WERI-Rb-1 (cell line): ENCODE measurements at regions not wholly inside any gene's neighbourhood (a gene's known extent, or its start where the extent isn't known, plus 50 kb on each side); places are given as distances from the start of the nearest gene placed in this dataset.

ENCODE experiments used
- DNase-seq: peaks from one replicate; pipeline ENCODE4 v3.0.0-alpha.2; 2020
- H3K27ac ChIP-seq: fragments of 250-450 bp; sonication (Bioruptor Pico); 2 replicates; pipeline ENCODE4 v1.5.1; 2020; ENCODE audit warnings: mild to moderate bottlenecking, moderate library complexity
- H3K27me3 ChIP-seq: fragments of 250-450 bp; sonication (Bioruptor Pico); 2 replicates; pipeline ENCODE4 v1.5.1; 2021; ENCODE audit warnings: mild to moderate bottlenecking, low read depth, moderate library complexity; ENCODE audit not compliant: insufficient read depth, severe bottlenecking
- H3K36me3 ChIP-seq: fragments of 250-450 bp; sonication (Bioruptor Pico); 2 replicates; pipeline ENCODE4 v1.5.1; 2020; ENCODE audit warnings: mild to moderate bottlenecking, moderate library complexity
- H3K4me3 ChIP-seq: 2 replicates; pipeline ENCODE4 v1.5.1; 2011; ENCODE audit warnings: low read depth, mild to moderate bottlenecking, control low read depth, low read length
- H3K9me3 ChIP-seq: fragments of 250-450 bp; sonication (Bioruptor Pico); 2 replicates; pipeline ENCODE4 v1.5.1; 2021; ENCODE audit warnings: mild to moderate bottlenecking, moderate library complexity; ENCODE audit not compliant: severe bottlenecking
- CTCF ChIP-seq: IDR thresholded peaks from 2 replicates; pipeline ENCODE4 v1.5.1; 2011; ENCODE audit warnings: low read depth, mild to moderate bottlenecking, control low read depth, inconsistent platforms, low read length

- Histone ChIP-seq H3K4me3 (no peak overlapping the region), H3K27ac (no peak overlapping the region), H3K9me3 (no peaks in the 10 kb centered on the region), H3K27me3 (no peaks in the 10 kb centered on the region), H3K36me3 (no peaks in the 10 kb centered on the region; the same call in 1 of the 2 replicates)
- no peak for DNase-seq
- no peak for TF ChIP-seq CTCF
Observed at GRCh38 chr2:134193006-134193405, 60.9 kb upstream of the MGAT5 start.

- Histone ChIP-seq H3K27me3 (no peaks in the 10 kb centered on the region), H3K9me3 (no peaks in the 10 kb centered on the region), H3K36me3 (no peaks in the 10 kb centered on the region; the same call in 1 of the 2 replicates), H3K4me3 (no peak overlapping the region), H3K27ac (no peak overlapping the region)
- DNase-seq: no peak
- TF ChIP-seq CTCF: no peak
Observed at GRCh38 chr2:134194519-134194918, 59.4 kb upstream of the MGAT5 start.

GRCh38 chr2:134195341-134195740 is 58.5 kb upstream of the MGAT5 start:
- no peak for DNase-seq
- H3K9me3 ChIP-seq: no peaks in the 10 kb centered on the region
- no peak for TF ChIP-seq CTCF
- no peaks in the 10 kb centered on the region for H3K27me3 ChIP-seq
- H3K27ac ChIP-seq: no peak overlapping the region
- H3K4me3 ChIP-seq: no peak overlapping the region
- H3K36me3 ChIP-seq: no peaks in the 10 kb centered on the region; the same call in 1 of the 2 replicates

GRCh38 chr2:134197445-134197844 is 56.4 kb upstream of the MGAT5 start:
- H3K36me3 ChIP-seq: no peaks in the 10 kb centered on the region
- H3K9me3 ChIP-seq: no peaks in the 10 kb centered on the region
- no peaks in the 10 kb centered on the region for H3K27me3 ChIP-seq
- H3K4me3 ChIP-seq: no peak overlapping the region
- no peak for DNase-seq
- no peak for TF ChIP-seq CTCF
- no peak overlapping the region for H3K27ac ChIP-seq

GRCh38 chr2:134198006-134198634 is 55.8 kb upstream of the MGAT5 start:
- no peaks in the 10 kb centered on the region for H3K27me3 ChIP-seq
- no peak overlapping the region for H3K27ac ChIP-seq
- no peaks in the 10 kb centered on the region for H3K36me3 ChIP-seq
- no peaks in the 10 kb centered on the region for H3K9me3 ChIP-seq
- no peak for DNase-seq
- H3K4me3 ChIP-seq: no peak overlapping the region
- no peak for TF ChIP-seq CTCF

- TF ChIP-seq CTCF: no peak
- Histone ChIP-seq H3K27me3 (no peaks in the 10 kb centered on the region), H3K4me3 (no peak overlapping the region), H3K36me3 (no peaks in the 10 kb centered on the region), H3K27ac (no peak overlapping the region), H3K9me3 (no peaks in the 10 kb centered on the region)
- DNase-seq: no peak
Observed at GRCh38 chr2:134199123-134199522, 54.7 kb upstream of the MGAT5 start.
